CD14-positive monocyte (primary cell): ENCODE measurements at regions not wholly inside any gene's neighbourhood (a gene's known extent, or its start where the extent isn't known, plus 50 kb on each side); places are given as distances from the start of the nearest gene placed in this dataset.
A peak's percentile ranks its signal among the peaks of the same experiment; 100 is the strongest.
"Not testable (repeated sequence)": the region's sequence is repeated elsewhere in the genome, so short reads cannot be mapped to it uniquely, and the experiment has no call there.

ENCODE experiments used
- DNase-seq, 3 donors: peaks; one replicate each; pipeline ENCODE4 v3.0.0-alpha.2; 2011 to 2022
- H2AFZ ChIP-seq: 2 replicates; pipeline ENCODE4 v1.6.0; 2012; ENCODE audit warnings: mild to moderate bottlenecking, low read depth, low read length, inconsistent platforms; ENCODE audit not compliant: insufficient read depth, poor library complexity, severe bottlenecking
- H3K27ac ChIP-seq, 2 donors: 1 replicate in 1 of 2; 2 replicates in 1 of 2; pipeline ENCODE4 v1.5.1; 2012 to 2013; ENCODE audit warnings: low read length in 2 of 2, control low read depth in 1 of 2, inconsistent platforms in 1 of 2, low read depth in 1 of 2, mild to moderate bottlenecking in 1 of 2
- H3K27me3 ChIP-seq, 2 donors: one replicate each; pipeline versions ENCODE4 v1.6.0 to v1.6.1; 2011 to 2013; ENCODE audit warnings: low read length in 2 of 2; ENCODE audit not compliant: control insufficient read depth in 2 of 2, insufficient read depth in 2 of 2
- H3K36me3 ChIP-seq, 2 donors: replicated peaks in 1 of 2; 1 replicate in 1 of 2; 2 replicates in 1 of 2; pipeline versions ENCODE4 v1.5.1 to v1.6.1; 2012 to 2013; ENCODE audit warnings: low read length in 2 of 2, control low read depth in 1 of 2, inconsistent platforms in 1 of 2, mild to moderate bottlenecking in 1 of 2; ENCODE audit not compliant: insufficient read depth in 2 of 2, control insufficient read depth in 1 of 2
- H3K4me1 ChIP-seq, 2 donors: 1 replicate in 1 of 2; 2 replicates in 1 of 2; pipeline versions ENCODE4 v1.5.1 to v1.6.1; 2012 to 2013; ENCODE audit warnings: low read length in 2 of 2, control low read depth in 1 of 2, inconsistent platforms in 1 of 2, mild to moderate bottlenecking in 1 of 2, moderate library complexity in 1 of 2; ENCODE audit not compliant: insufficient read depth in 2 of 2, control insufficient read depth in 1 of 2
- H3K4me2 ChIP-seq: replicated peaks from 2 replicates; pipeline ENCODE3; 2012; ENCODE audit warnings: low read length, moderate library complexity, mild to moderate bottlenecking; ENCODE audit not compliant: poor library complexity, severe bottlenecking; ENCODE audit errors: extremely low read depth
- H3K4me3 ChIP-seq, 3 experiments: fragments of 200-600 bp in 1 of 3; sonication (generic) in 1 of 3; replicated peaks in 1 of 3; 1 replicate in 2 of 3; 2 replicates in 1 of 3; pipeline ENCODE4 v1.5.1; 2011 to 2013; ENCODE audit warnings: low read length in 3 of 3, mild to moderate bottlenecking in 3 of 3, control low read depth in 2 of 3, low read depth in 2 of 3, inconsistent platforms in 1 of 3, moderate library complexity in 1 of 3
- H3K79me2 ChIP-seq: 2 replicates; pipeline ENCODE4 v1.6.0; 2012; ENCODE audit warnings: mild to moderate bottlenecking, control low read depth, inconsistent platforms, low read length, moderate library complexity; ENCODE audit not compliant: insufficient read depth
- H3K9ac ChIP-seq: 2 replicates; pipeline ENCODE4 v1.6.0; 2017; ENCODE audit warnings: low read length, mild to moderate bottlenecking; ENCODE audit not compliant: insufficient read depth, poor library complexity, severe bottlenecking
- H3K9me3 ChIP-seq, 2 donors: replicated peaks in 1 of 2; 1 replicate in 1 of 2; 2 replicates in 1 of 2; pipeline versions ENCODE4 v1.5.1 to v1.6.1; 2012 to 2013; ENCODE audit warnings: low read length in 2 of 2, control low read depth in 1 of 2; ENCODE audit not compliant: control insufficient read depth in 1 of 2, insufficient read depth in 1 of 2
- H4K20me1 ChIP-seq: 2 replicates; pipeline ENCODE4 v1.6.0; 2012; ENCODE audit warnings: mild to moderate bottlenecking, low read length, control low read depth, moderate library complexity; ENCODE audit not compliant: insufficient read depth
- H3K27ac Mint-ChIP-seq, 7 donors: one replicate each; pipeline ENCODE4 v1.8.0; 2020; ENCODE audit warnings: mild to moderate bottlenecking in 7 of 7, mixed read lengths in 7 of 7, moderate library complexity in 6 of 7, inconsistent platforms in 2 of 7
- H3K27me3 Mint-ChIP-seq, 3 donors: one replicate each; pipeline ENCODE4 v1.8.0; 2021 to 2022; ENCODE audit warnings: low read depth in 3 of 3, mild to moderate bottlenecking in 3 of 3, mixed read lengths in 3 of 3, moderate library complexity in 3 of 3, inconsistent platforms in 1 of 3
- H3K36me3 Mint-ChIP-seq, 2 donors: one replicate each; pipeline ENCODE4 v1.8.0; 2020; ENCODE audit warnings: mixed read lengths in 2 of 2, inconsistent platforms in 1 of 2, mild to moderate bottlenecking in 1 of 2
- H3K4me1 Mint-ChIP-seq: one replicate; pipeline ENCODE4 v1.8.0; 2020; ENCODE audit warnings: mild to moderate bottlenecking, mixed read lengths
- H3K4me3 Mint-ChIP-seq, 2 donors: one replicate each; pipeline ENCODE4 v1.8.0; 2020; ENCODE audit warnings: mild to moderate bottlenecking in 2 of 2, mixed read lengths in 2 of 2, moderate library complexity in 1 of 2
- H3K9me3 Mint-ChIP-seq, 7 donors: one replicate each; pipeline ENCODE4 v1.8.0; 2020 to 2022; ENCODE audit warnings: mixed read lengths in 7 of 7, mild to moderate bottlenecking in 6 of 7, moderate library complexity in 6 of 7, inconsistent platforms in 2 of 7
- WGBS: methylation state at CpG from one replicate; pipeline ENCODE4 v1.1.5; 2013; ENCODE audit warnings: missing lambda C conversion rate; ENCODE audit not compliant: insufficient coverage; 5-methylcytosine and 5-hydroxymethylcytosine counted together
- intact Hi-C, 2 donors: fragments of 100-400 bp; cut with micrococcal nuclease; formaldehyde crosslinking; loops; one replicate each; pipeline versions ENCODE4 v1.15.0 to v1.15.1; 2023

- H3K36me3 Mint-ChIP-seq, H4K20me1 ChIP-seq, H3K9me3 ChIP-seq, H3K9me3 Mint-ChIP-seq, H3K9ac ChIP-seq, H3K36me3 ChIP-seq, DNase-seq, H2AFZ ChIP-seq, intact Hi-C loops, H3K27me3 ChIP-seq, H3K79me2 ChIP-seq: not testable (repeated sequence)
- Histone ChIP-seq H3K27ac (peak overlapping the region in 1 of 2 donors; percentile 5), H3K4me2 (peak overlapping the region; percentile 37), H3K4me3 (peak overlapping the region in 1 of 3 experiments; percentile 50), H3K4me1 (peaks cover 30 to 34% of the 10 kb centered on the region in 2 donors)
- Mint-ChIP-seq H3K4me1 (peaks cover 37% of the 10 kb centered on the region), H3K27me3 (peaks cover 3 to 17% (median 4%) of the 10 kb centered on the region in 3 donors), H3K4me3 (peak overlapping the region in 1 of 2 donors; percentile 77), H3K27ac (peak overlapping the region in 6 of 7 donors; percentile 43 to 85 (median 70))
- 0% methylated on average over 4 of the region's 10 CpGs for WGBS
Measured at GRCh38 chr16:21541611-21542051, 57.7 kb upstream of the METTL9 start.

- H3K27me3 Mint-ChIP-seq = peaks cover 3 to 17% (median 4%) of the 10 kb centered on the region in 3 donors
- H3K4me2 ChIP-seq, H2AFZ ChIP-seq, H3K36me3 Mint-ChIP-seq, H3K9me3 Mint-ChIP-seq, H3K9ac ChIP-seq, H3K27me3 ChIP-seq, H4K20me1 ChIP-seq, H3K4me3 ChIP-seq, H3K9me3 ChIP-seq, DNase-seq, intact Hi-C loops, H3K79me2 ChIP-seq, H3K27ac ChIP-seq, H3K36me3 ChIP-seq: not testable (repeated sequence)
- peak overlapping the region in 1 of 2 donors; percentile 71 for H3K4me3 Mint-ChIP-seq
- H3K4me1 Mint-ChIP-seq = peaks cover 37% of the 10 kb centered on the region
- H3K27ac Mint-ChIP-seq = peak overlapping the region in 1 of 7 donors; percentile 72
- no CpG with 5 or more reads among the region's 15 CpGs for WGBS
- H3K4me1 ChIP-seq = peaks cover 30 to 34% of the 10 kb centered on the region in 2 donors
Measured at GRCh38 chr16:21542075-21542474, 57.3 kb upstream of the METTL9 start.

GRCh38 chr16:21542491-21543124 is 56.8 kb upstream of the METTL9 start:
- H3K27ac ChIP-seq, H3K27me3 ChIP-seq, H3K27ac Mint-ChIP-seq, H3K36me3 Mint-ChIP-seq, H3K36me3 ChIP-seq, intact Hi-C loops, H3K9me3 ChIP-seq, H3K4me3 ChIP-seq, H3K9me3 Mint-ChIP-seq, H3K4me3 Mint-ChIP-seq, H3K4me2 ChIP-seq, DNase-seq, H4K20me1 ChIP-seq, H3K79me2 ChIP-seq, H2AFZ ChIP-seq, H3K9ac ChIP-seq: not testable (repeated sequence)
- H3K4me1 ChIP-seq = peaks cover 30 to 34% of the 10 kb centered on the region in 2 donors
- peaks cover 37% of the 10 kb centered on the region for H3K4me1 Mint-ChIP-seq
- peaks cover 3 to 18% (median 4%) of the 10 kb centered on the region in 3 donors for H3K27me3 Mint-ChIP-seq
- 50% methylated on average over 2 of the region's 15 CpGs for WGBS

- H3K9me3 Mint-ChIP-seq, intact Hi-C loops, H3K36me3 Mint-ChIP-seq, H2AFZ ChIP-seq, H4K20me1 ChIP-seq, DNase-seq, H3K4me3 ChIP-seq, H3K27me3 ChIP-seq, H3K4me2 ChIP-seq, H3K9me3 ChIP-seq, H3K36me3 ChIP-seq, H3K27ac ChIP-seq, H3K9ac ChIP-seq, H3K79me2 ChIP-seq: not testable (repeated sequence)
- H3K4me1 Mint-ChIP-seq = peaks cover 37% of the 10 kb centered on the region
- H3K27ac Mint-ChIP-seq = peak overlapping the region in 1 of 7 donors; percentile 66
- H3K27me3 Mint-ChIP-seq = peaks cover 3 to 14% (median 4%) of the 10 kb centered on the region in 3 donors
- WGBS = 72% methylated on average over 9 of the region's 12 CpGs
- peaks cover 30 to 34% of the 10 kb centered on the region in 2 donors for H3K4me1 ChIP-seq
- peak overlapping the region in 1 of 2 donors; percentile 48 for H3K4me3 Mint-ChIP-seq
Measured at GRCh38 chr16:21543151-21543836, 56.1 kb upstream of the METTL9 start.
